IPS DF 19.7 (cell line): ENCODE measurements at regions not wholly inside any gene's neighbourhood (a gene's known extent, or its start where the extent isn't known, plus 50 kb on each side); places are given as distances from the start of the nearest gene placed in this dataset.
A peak's percentile ranks its signal among the peaks of the same experiment; 100 is the strongest.
"Not testable (repeated sequence)": the region's sequence is repeated elsewhere in the genome, so short reads cannot be mapped to it uniquely, and the experiment has no call there.

ENCODE experiments used
- DNase-seq: peaks from one replicate; pipeline ENCODE4 v3.0.0-alpha.2; 2013; ENCODE audit warnings: low read depth, low spot score

GRCh38 chr3:177338697-177339219 lies 141.5 kb upstream of the TBL1XR1 start:
- DNase-seq: no peak

- DNase-seq: not testable (repeated sequence)
These were observed 142.0 kb upstream of the TBL1XR1 start for GRCh38 chr3:177339220-177339703.

GRCh38 chr3:177340243-177340830 lies 143.1 kb upstream of the TBL1XR1 start:
- no peak for DNase-seq

- no peak for DNase-seq
These were observed 144.6 kb upstream of the TBL1XR1 start for GRCh38 chr3:177341736-177342419.

GRCh38 chr3:177343122-177343625 lies 145.9 kb upstream of the TBL1XR1 start:
- DNase-seq: no peak

GRCh38 chr3:177345049-177345972 lies 148.0 kb upstream of the TBL1XR1 start:
- peak; percentile 50 for DNase-seq

- no peak for DNase-seq
These were observed 148.8 kb upstream of the TBL1XR1 start for GRCh38 chr3:177345973-177346503.

- DNase-seq: no peak
These were observed 149.6 kb upstream of the TBL1XR1 start for GRCh38 chr3:177346878-177347277.

GRCh38 chr3:177347611-177348010 lies 150.3 kb upstream of the TBL1XR1 start:
- no peak for DNase-seq

GRCh38 chr3:177348974-177349373 lies 151.7 kb upstream of the TBL1XR1 start:
- no peak for DNase-seq

- DNase-seq: no peak
These were observed 152.1 kb upstream of the TBL1XR1 start for GRCh38 chr3:177349384-177349783.

GRCh38 chr3:177350121-177350520 lies 152.8 kb upstream of the TBL1XR1 start:
- DNase-seq: no peak

GRCh38 chr3:177351206-177351605 lies 153.9 kb upstream of the TBL1XR1 start:
- DNase-seq: no peak

- DNase-seq: no peak
These were observed 154.5 kb upstream of the TBL1XR1 start for GRCh38 chr3:177351757-177352158.

- no peak for DNase-seq
These were observed 155.1 kb upstream of the TBL1XR1 start for GRCh38 chr3:177352424-177352823.

GRCh38 chr3:177353140-177353539 lies 155.9 kb upstream of the TBL1XR1 start:
- DNase-seq: no peak

- not testable (repeated sequence) for DNase-seq
These were observed 156.6 kb upstream of the TBL1XR1 start for GRCh38 chr3:177353879-177354278.

GRCh38 chr3:177354466-177354865 lies 157.2 kb upstream of the TBL1XR1 start:
- DNase-seq: no peak

- no peak for DNase-seq
These were observed 158.8 kb upstream of the TBL1XR1 start for GRCh38 chr3:177356113-177356512.

GRCh38 chr3:177356952-177357351 lies 159.7 kb upstream of the TBL1XR1 start:
- no peak for DNase-seq

- DNase-seq: no peak
These were observed 160.2 kb upstream of the TBL1XR1 start for GRCh38 chr3:177357352-177358090.
